Kidney (tissue), 13 donors: ENCODE measurements at regions not wholly inside any gene's neighbourhood (a gene's known extent, or its start where the extent isn't known, plus 50 kb on each side); places are given as distances from the start of the nearest gene placed in this dataset.

Source experiments
- DNase-seq, 5 donors: peaks; one replicate each; pipeline ENCODE4 v3.0.0-alpha.2; 2013 to 2020
- FAIRE-seq: peaks from 2 replicates; lab custom pipeline; 2012; peaks lifted over from hg19 to GRCh38; lab: Jason Lieb, UNC
- H3K27ac ChIP-seq, 2 donors: one replicate each; pipeline ENCODE4 v1.7.0; 2013; ENCODE audit warnings: low read depth in 2 of 2, low read length in 2 of 2, inconsistent platforms in 1 of 2
- H3K27me3 ChIP-seq: one replicate; pipeline ENCODE4 v1.7.1; 2013; ENCODE audit warnings: low read length, inconsistent platforms; ENCODE audit not compliant: control insufficient read depth, insufficient read depth
- H3K36me3 ChIP-seq, 3 donors: one replicate each; pipeline versions ENCODE4 v1.7.0 to v1.7.1; 2013; ENCODE audit warnings: low read length in 3 of 3, control low read depth in 1 of 3, inconsistent platforms in 1 of 3; ENCODE audit not compliant: insufficient read depth in 3 of 3, control insufficient read depth in 2 of 3
- H3K4me1 ChIP-seq, 3 donors: one replicate each; pipeline versions ENCODE4 v1.7.0 to v1.7.1; 2013; ENCODE audit warnings: low read length in 3 of 3, inconsistent platforms in 1 of 3, low read depth in 1 of 3; ENCODE audit not compliant: control insufficient read depth in 2 of 3, insufficient read depth in 2 of 3
- H3K4me3 ChIP-seq, 3 donors: one replicate each; pipeline versions ENCODE4 v1.7.0 to v1.8.1; 2013; ENCODE audit warnings: low read length in 3 of 3, control low read depth in 1 of 3, inconsistent platforms in 1 of 3
- H3K9ac ChIP-seq, 3 donors: one replicate each; pipeline versions ENCODE4 v1.7.0 to v1.7.1; 2013; ENCODE audit warnings: low read length in 3 of 3, control low read depth in 1 of 3, inconsistent platforms in 1 of 3
- H3K9me3 ChIP-seq, 3 donors: one replicate each; pipeline versions ENCODE4 v1.7.0 to v1.7.1; 2013; ENCODE audit warnings: low read length in 3 of 3, control low read depth in 1 of 3, inconsistent platforms in 1 of 3; ENCODE audit not compliant: control insufficient read depth in 2 of 3, insufficient read depth in 1 of 3
- CTCF ChIP-seq: IDR thresholded peaks from 3 replicates; pipeline ENCODE4 v1.5.1; 2012; ENCODE audit warnings: mild to moderate bottlenecking, moderate library complexity, borderline replicate concordance; ENCODE audit not compliant: insufficient read depth; ENCODE audit errors: extremely low read depth
- intact Hi-C: fragments of 100-400 bp; cut with DNase I; formaldehyde crosslinking; loops from one replicate; pipeline ENCODE4 v1.11.1; 2022
- donor health status: control.
- donor health status: control.
- donor health status: control.
- donor health status: control.
- donor health status: control.
- donor health status: DM: yes; HTN: yes; CAD: no.
- donor health status: Normal renal cell carcinoma (clear cell type).

GRCh38 chr16:80324371-80324770 lies 216.4 kb upstream of the DYNLRB2 start:
- no peak for TF ChIP-seq CTCF
- Histone ChIP-seq H3K27ac (no peak overlapping the region), H3K9ac (no peak overlapping the region), H3K36me3 (no peaks in the 10 kb centered on the region), H3K9me3 (no peaks in the 10 kb centered on the region), H3K27me3 (no peaks in the 10 kb centered on the region), H3K4me3 (no peak overlapping the region), H3K4me1 (no peaks in the 10 kb centered on the region)
- no peak for FAIRE-seq
- intact Hi-C loops, result no loop called here
- no peak for DNase-seq

GRCh38 chr16:80323808-80324195 lies 217.0 kb upstream of the DYNLRB2 start:
- Histone ChIP-seq H3K4me3 (no peak overlapping the region), H3K36me3 (no peaks in the 10 kb centered on the region), H3K9ac (no peak overlapping the region), H3K4me1 (no peaks in the 10 kb centered on the region), H3K27ac (no peak overlapping the region), H3K27me3 (no peaks in the 10 kb centered on the region), H3K9me3 (no peaks in the 10 kb centered on the region)
- DNase-seq (no peak), FAIRE-seq (no peak)
- intact Hi-C loops, result no loop called here
- TF ChIP-seq CTCF, result no peak

- H3K4me3 ChIP-seq, result no peak overlapping the region
- no peak overlapping the region for H3K27ac ChIP-seq
- intact Hi-C loops, result no loop called here
- H3K9me3 ChIP-seq, result no peaks in the 10 kb centered on the region
- FAIRE-seq (no peak), DNase-seq (peak in 2 of 5 donors; percentile 27 to 37)
- no peaks in the 10 kb centered on the region for H3K4me1 ChIP-seq
- TF ChIP-seq CTCF, result no peak
- H3K36me3 ChIP-seq, result no peaks in the 10 kb centered on the region
- no peaks in the 10 kb centered on the region for H3K27me3 ChIP-seq
- H3K9ac ChIP-seq, result no peak overlapping the region
Measured at GRCh38 chr16:80323187-80323807, 217.5 kb upstream of the DYNLRB2 start.

GRCh38 chr16:80319181-80319580 lies 221.6 kb upstream of the DYNLRB2 start:
- Histone ChIP-seq H3K4me1 (no peaks in the 10 kb centered on the region), H3K27ac (no peak overlapping the region), H3K4me3 (no peak overlapping the region), H3K9me3 (no peaks in the 10 kb centered on the region), H3K9ac (no peak overlapping the region), H3K36me3 (no peaks in the 10 kb centered on the region), H3K27me3 (no peaks in the 10 kb centered on the region)
- FAIRE-seq (no peak), DNase-seq (no peak)
- no peak for TF ChIP-seq CTCF
- intact Hi-C loops, result no loop called here
